Prostate gland (tissue), 2 donors: ENCODE measurements at regions not wholly inside any gene's neighbourhood (a gene's known extent, or its start where the extent isn't known, plus 50 kb on each side); places are given as distances from the start of the nearest gene placed in this dataset.

Experiments used
- POLR2A ChIP-seq: fragments of 450-650 bp; IDR thresholded peaks from one replicate; pipeline ENCODE4 v1.6.1; 2016; ENCODE audit warnings: antibody characterized with exemption, mild to moderate bottlenecking
- POLR2AphosphoS5 ChIP-seq: sonication (generic); formaldehyde crosslinking; IDR thresholded peaks from one replicate; pipeline ENCODE4 v1.6.1; 2017; ENCODE audit warnings: antibody characterized with exemption
- TF ChIP-seq, protein P1 (sequence below), 4 experiments: fragments of 200-600 bp in 2 of 4; fragments of 450-650 bp in 2 of 4; sonication (generic) in 2 of 4; IDR thresholded peaks; 1 replicate in 3 of 4; 2 replicates in 1 of 4; pipeline ENCODE4 v1.5.1; 2016 to 2019; ENCODE audit warnings: antibody characterized with exemption in 4 of 4, mild to moderate bottlenecking in 2 of 4, moderate library complexity in 2 of 4

DNA sequence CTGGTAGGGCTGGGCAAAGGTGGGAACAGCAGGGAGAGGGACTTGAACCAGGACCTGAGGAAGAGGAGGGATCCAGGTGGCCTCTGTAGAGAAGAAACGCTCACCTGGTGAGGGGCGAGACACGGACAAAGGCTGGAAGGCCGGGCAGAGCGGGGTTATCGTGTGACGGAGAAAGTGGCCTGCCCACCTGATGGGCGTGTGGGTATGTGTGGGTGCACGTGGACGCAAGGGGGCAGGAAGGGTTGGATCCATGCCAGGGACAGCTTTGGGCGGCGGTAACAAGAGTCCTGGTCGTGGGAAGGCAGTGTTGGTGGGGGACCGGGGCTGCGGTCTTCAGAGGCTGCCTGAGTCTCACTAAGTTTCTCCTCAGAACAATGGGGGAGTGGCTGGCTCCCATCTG is 104.1 kb upstream of the GSE1 start:
- no peak for TF ChIP-seq POLR2A
- TF ChIP-seq, protein P1, sequence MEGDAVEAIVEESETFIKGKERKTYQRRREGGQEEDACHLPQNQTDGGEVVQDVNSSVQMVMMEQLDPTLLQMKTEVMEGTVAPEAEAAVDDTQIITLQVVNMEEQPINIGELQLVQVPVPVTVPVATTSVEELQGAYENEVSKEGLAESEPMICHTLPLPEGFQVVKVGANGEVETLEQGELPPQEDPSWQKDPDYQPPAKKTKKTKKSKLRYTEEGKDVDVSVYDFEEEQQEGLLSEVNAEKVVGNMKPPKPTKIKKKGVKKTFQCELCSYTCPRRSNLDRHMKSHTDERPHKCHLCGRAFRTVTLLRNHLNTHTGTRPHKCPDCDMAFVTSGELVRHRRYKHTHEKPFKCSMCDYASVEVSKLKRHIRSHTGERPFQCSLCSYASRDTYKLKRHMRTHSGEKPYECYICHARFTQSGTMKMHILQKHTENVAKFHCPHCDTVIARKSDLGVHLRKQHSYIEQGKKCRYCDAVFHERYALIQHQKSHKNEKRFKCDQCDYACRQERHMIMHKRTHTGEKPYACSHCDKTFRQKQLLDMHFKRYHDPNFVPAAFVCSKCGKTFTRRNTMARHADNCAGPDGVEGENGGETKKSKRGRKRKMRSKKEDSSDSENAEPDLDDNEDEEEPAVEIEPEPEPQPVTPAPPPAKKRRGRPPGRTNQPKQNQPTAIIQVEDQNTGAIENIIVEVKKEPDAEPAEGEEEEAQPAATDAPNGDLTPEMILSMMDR (IDR thresholded peaks at IDR 0.05): no peak
- TF ChIP-seq POLR2AphosphoS5: no peak
